Gastrocnemius medialis (tissue), 4 donors: ENCODE measurements at regions not wholly inside any gene's neighbourhood (a gene's known extent, or its start where the extent isn't known, plus 50 kb on each side); places are given as distances from the start of the nearest gene placed in this dataset.

Experiments used
- POLR2A ChIP-seq, 2 donors: fragments of 450-650 bp; IDR thresholded peaks; one replicate each; pipeline ENCODE4 v1.6.1; 2017; ENCODE audit warnings: antibody characterized with exemption in 2 of 2, mild to moderate bottlenecking in 2 of 2, moderate library complexity in 2 of 2
- TF ChIP-seq, protein P1 (sequence below), 5 experiments: fragments of 450-650 bp in 3 of 5; fragments of 200-600 bp in 2 of 5; sonication (generic) in 2 of 5; IDR thresholded peaks in 4 of 5; conservative IDR thresholded peaks in 1 of 5; 1 replicate in 4 of 5; 2 replicates in 1 of 5; pipeline ENCODE4 v1.5.1; 2016 to 2019; ENCODE audit warnings: antibody characterized with exemption in 5 of 5, mild to moderate bottlenecking in 3 of 5, moderate library complexity in 3 of 5

DNA sequence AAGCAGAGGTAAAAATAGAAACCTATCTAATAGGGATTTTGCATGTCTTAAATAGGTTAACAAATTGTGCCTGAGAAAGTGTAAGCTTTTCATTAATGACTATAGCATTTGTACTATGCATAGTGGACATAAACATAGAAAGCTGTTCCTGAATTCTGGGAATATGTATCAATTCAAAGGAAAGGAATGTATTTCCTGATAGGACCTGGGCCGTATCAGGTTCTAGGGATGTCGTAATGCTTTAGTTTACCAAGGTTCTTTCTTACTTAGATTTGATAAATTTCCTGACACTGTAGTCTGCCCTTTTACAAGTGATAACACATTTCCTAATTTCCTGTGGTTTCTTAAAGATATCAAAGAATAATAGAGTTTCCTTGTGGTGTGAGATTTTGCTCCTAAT is 191.3 kb downstream of the CDH7 start:
- TF ChIP-seq, protein P1, sequence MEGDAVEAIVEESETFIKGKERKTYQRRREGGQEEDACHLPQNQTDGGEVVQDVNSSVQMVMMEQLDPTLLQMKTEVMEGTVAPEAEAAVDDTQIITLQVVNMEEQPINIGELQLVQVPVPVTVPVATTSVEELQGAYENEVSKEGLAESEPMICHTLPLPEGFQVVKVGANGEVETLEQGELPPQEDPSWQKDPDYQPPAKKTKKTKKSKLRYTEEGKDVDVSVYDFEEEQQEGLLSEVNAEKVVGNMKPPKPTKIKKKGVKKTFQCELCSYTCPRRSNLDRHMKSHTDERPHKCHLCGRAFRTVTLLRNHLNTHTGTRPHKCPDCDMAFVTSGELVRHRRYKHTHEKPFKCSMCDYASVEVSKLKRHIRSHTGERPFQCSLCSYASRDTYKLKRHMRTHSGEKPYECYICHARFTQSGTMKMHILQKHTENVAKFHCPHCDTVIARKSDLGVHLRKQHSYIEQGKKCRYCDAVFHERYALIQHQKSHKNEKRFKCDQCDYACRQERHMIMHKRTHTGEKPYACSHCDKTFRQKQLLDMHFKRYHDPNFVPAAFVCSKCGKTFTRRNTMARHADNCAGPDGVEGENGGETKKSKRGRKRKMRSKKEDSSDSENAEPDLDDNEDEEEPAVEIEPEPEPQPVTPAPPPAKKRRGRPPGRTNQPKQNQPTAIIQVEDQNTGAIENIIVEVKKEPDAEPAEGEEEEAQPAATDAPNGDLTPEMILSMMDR (IDR thresholded peaks at IDR 0.05 in 4 of 5, conservative IDR thresholded peaks at IDR 0.05 in 1 of 5): no peak
- no peak for TF ChIP-seq POLR2A (IDR thresholded peaks at IDR 0.05)
